ENCODE measurements at regions not wholly inside any gene's neighbourhood (a gene's known extent, or its start where the extent isn't known, plus 50 kb on each side); places are given as distances from the start of the nearest gene placed in this dataset.

- no peak for TF ChIP-seq CTCF (IDR thresholded peaks at IDR 0.05)
- TF ChIP-seq POLR2A (IDR thresholded peaks at IDR 0.05) = no peak
Measured at GRCh38 chr22:47651216-47651987, 889.0 kb downstream of the TBC1D22A start.
